ENCODE measurements at regions not wholly inside any gene's neighbourhood (a gene's known extent, or its start where the extent isn't known, plus 50 kb on each side); places are given as distances from the start of the nearest gene placed in this dataset.

GRCh38 chr16:74101379-74102137 lies 195.1 kb upstream of the PSMD7 start:
- ChIA-PET POLR2A (no interaction called here), RAD21 (ENCODE audit: low non-redundant PET in 1 of 2, low total read pairs in 2 of 2, uncharacterized antibody in 2 of 2, unreplicated experiment in 2 of 2) (no interaction called here), CTCF (no interaction called here)
- H3K9me2 ChIP-seq (ENCODE audit: insufficient read depth): no peaks in the 10 kb centered on the region
- no TSS peak for BruUV-seq (replicated peaks)
- no peaks in the 10 kb centered on the region for H4K20me1 ChIP-seq (ENCODE audit: insufficient read depth)
- H3K27me3 ChIP-seq (ENCODE audit: insufficient read depth, low read length): peaks cover 10% of the 10 kb centered on the region
- H3K27ac ChIP-seq (ENCODE audit: low read depth, low read length): no peak overlapping the region
- DNase-seq (ENCODE audit: low read depth, low spot score) (no peak), ATAC-seq (no peak)
- TF ChIP-seq JUND (IDR thresholded peaks at IDR 0.05) (no peak), SP1 (IDR thresholded peaks at IDR 0.05; ENCODE audit: low read depth) (no peak), EZH2phosphoT487 (IDR thresholded peaks at IDR 0.05; ENCODE audit: borderline replicate concordance) (no peak), POLR2AphosphoS5 (IDR thresholded peaks at IDR 0.05; ENCODE audit: low read depth, low read length) (no peak), CEBPB (IDR thresholded peaks at IDR 0.05; ENCODE audit: low read depth) (no peak), ZNF274 (IDR thresholded peaks at IDR 0.05; ENCODE audit: low read depth, low read length) (no peak), FOSL1 (IDR thresholded peaks at IDR 0.05; ENCODE audit: low read depth) (no peak), ZFX (IDR thresholded peaks at IDR 0.05) (no peak), TCF7L2 (IDR thresholded peaks at IDR 0.05; ENCODE audit: borderline replicate concordance, extremely low read depth, insufficient read depth, insufficient read length) (no peak), POLR2A (IDR thresholded peaks at IDR 0.05; ENCODE audit: borderline replicate concordance, extremely low read depth, insufficient read depth, insufficient read length) (no peak), ELF1 (IDR thresholded peaks at IDR 0.05; ENCODE audit: borderline replicate concordance, low read depth) (no peak), REST (IDR thresholded peaks at IDR 0.05; ENCODE audit: low read depth) (no peak)
- TF ChIP-seq, protein P1, sequence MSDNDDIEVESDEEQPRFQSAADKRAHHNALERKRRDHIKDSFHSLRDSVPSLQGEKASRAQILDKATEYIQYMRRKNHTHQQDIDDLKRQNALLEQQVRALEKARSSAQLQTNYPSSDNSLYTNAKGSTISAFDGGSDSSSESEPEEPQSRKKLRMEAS (IDR thresholded peaks at IDR 0.05): no peak
- TF ChIP-seq, protein P2, sequence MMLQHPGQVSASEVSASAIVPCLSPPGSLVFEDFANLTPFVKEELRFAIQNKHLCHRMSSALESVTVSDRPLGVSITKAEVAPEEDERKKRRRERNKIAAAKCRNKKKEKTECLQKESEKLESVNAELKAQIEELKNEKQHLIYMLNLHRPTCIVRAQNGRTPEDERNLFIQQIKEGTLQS (IDR thresholded peaks at IDR 0.05): no peak
- TF ChIP-seq, protein P3, sequence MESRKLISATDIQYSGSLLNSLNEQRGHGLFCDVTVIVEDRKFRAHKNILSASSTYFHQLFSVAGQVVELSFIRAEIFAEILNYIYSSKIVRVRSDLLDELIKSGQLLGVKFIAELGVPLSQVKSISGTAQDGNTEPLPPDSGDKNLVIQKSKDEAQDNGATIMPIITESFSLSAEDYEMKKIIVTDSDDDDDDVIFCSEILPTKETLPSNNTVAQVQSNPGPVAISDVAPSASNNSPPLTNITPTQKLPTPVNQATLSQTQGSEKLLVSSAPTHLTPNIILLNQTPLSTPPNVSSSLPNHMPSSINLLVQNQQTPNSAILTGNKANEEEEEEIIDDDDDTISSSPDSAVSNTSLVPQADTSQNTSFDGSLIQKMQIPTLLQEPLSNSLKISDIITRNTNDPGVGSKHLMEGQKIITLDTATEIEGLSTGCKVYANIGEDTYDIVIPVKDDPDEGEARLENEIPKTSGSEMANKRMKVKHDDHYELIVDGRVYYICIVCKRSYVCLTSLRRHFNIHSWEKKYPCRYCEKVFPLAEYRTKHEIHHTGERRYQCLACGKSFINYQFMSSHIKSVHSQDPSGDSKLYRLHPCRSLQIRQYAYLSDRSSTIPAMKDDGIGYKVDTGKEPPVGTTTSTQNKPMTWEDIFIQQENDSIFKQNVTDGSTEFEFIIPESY (IDR thresholded peaks at IDR 0.05; ENCODE audit: extremely low read depth, insufficient replicate concordance, low read length): no peak
- no peak overlapping the region for H3K4me3 ChIP-seq (replicated peaks in 1 of 2; ENCODE audit: low read depth in 1 of 2, low read length in 2 of 2)
- no peak overlapping the region for H3K4me2 ChIP-seq (ENCODE audit: low read length)
- H3K9me3 ChIP-seq (ENCODE audit: control insufficient read depth in 1 of 2, insufficient read depth in 1 of 2, low read depth in 1 of 2, low read length in 2 of 2): no peaks in the 10 kb centered on the region
- intact Hi-C loops (cut with micrococcal nuclease): no loop called here
- no peaks in the 10 kb centered on the region for H3K36me3 ChIP-seq (ENCODE audit: control insufficient read depth in 1 of 2, insufficient read depth in 2 of 2, low read length in 2 of 2)
- no peak overlapping the region for H3K9ac ChIP-seq (ENCODE audit: low read length)
- no peaks in the 10 kb centered on the region for H3K79me2 ChIP-seq (ENCODE audit: insufficient read depth, low read length)
- H3K4me1 ChIP-seq (ENCODE audit: control insufficient read depth in 1 of 2, insufficient read depth in 2 of 2, low read length in 2 of 2): no peaks in the 10 kb centered on the region
- no peak overlapping the region for H2AFZ ChIP-seq (ENCODE audit: low read depth, low read length, poor library complexity, severe bottlenecking)
